ENCODE measurements at regions not wholly inside any gene's neighbourhood (a gene's known extent, or its start where the extent isn't known, plus 50 kb on each side); places are given as distances from the start of the nearest gene placed in this dataset.

DNA sequence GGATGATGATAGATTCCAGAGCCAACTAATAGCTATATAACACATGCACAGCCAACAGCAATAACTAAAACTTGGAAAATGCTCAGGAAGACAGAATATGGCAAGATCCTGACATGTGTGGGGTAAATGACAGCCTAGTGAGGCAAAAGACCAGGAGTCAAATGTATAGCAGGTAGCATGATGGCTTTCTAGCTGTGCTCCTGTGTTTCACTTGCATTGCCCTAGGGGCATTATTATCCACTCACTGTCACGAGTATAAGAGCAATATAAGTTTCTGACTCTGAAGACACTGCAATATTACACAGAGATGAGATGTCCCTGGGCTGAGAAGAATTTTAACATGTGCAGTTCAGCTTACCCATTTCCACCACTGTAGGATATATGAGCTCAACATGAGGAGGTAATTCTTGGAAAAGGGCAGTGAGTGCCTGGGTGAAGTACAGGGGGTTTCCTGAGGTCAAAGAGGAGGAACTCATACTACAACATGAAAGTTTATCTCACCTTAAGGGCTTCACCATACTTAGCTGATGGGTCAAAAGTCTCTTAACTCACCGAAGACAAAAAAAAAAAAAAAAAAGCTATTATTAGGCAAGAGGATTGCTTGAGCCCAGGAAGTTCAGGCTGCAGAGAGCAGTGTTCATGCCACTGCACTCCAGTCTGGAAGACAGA, 1385.6 kb upstream of the SLC39A10 start:
- TF ChIP-seq CTCF (IDR thresholded peaks at IDR 0.05): no peak
- no peak for TF ChIP-seq POLR2A (IDR thresholded peaks at IDR 0.05)

Data from lower leg skin (tissue), 3 donors.